ENCODE measurements at regions not wholly inside any gene's neighbourhood (a gene's known extent, or its start where the extent isn't known, plus 50 kb on each side); places are given as distances from the start of the nearest gene placed in this dataset.

DNA sequence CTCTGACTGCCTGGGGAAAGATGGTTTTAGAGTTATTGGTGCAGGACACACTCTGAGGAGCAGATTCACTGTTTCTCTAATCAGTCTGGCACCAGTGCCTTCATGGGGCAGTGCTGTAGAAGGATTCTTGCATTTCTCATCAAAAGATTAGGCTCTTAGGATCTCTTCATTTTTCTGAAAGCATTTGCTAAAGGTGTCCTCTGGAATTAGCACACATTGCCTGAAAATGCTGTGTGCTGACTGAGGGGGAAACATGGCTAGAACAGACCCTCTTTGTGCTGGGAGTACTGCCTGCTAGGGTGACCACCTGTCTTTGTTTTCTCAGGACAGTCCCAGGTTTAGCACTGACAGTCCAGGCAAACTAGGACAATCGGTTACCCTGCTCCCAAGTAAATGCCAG lies 301.0 kb downstream of the PTEN start:
- H3K9me3 ChIP-seq (ENCODE audit: control insufficient read depth, insufficient read depth, low read length) = no peaks in the 10 kb centered on the region
- H3K4me1 ChIP-seq (ENCODE audit: control insufficient read depth, insufficient read depth, low read length) = peaks cover 4% of the 10 kb centered on the region

DNA sequence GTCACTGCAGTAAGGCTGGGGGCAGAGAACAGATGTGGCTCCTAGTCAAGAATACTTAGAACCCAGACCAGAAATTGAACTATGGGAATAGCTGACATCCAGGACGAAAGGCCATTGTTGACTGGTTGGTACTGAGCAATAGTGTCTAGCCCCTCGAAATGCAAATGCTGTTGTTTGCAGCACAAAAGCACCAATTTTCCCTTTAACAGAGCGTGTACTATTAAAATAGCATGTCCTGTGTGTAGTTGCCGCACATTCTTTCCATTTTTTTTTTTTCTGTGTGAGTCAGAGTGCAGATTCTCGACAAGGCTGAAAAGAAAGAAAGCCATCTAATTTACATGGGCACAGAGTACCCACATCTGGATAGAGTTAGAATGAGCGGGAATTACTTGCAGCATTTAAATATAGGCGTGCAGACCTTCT lies 302.4 kb downstream of the PTEN start:
- H3K27ac Mint-ChIP-seq = no peak overlapping the region

More for the DNA sequence above, 301.0 kb downstream of the PTEN start:
- Histone ChIP-seq H3K27me3 (ENCODE audit: control insufficient read depth, insufficient read depth, low read length) (no peaks in the 10 kb centered on the region), H3K4me3 (ENCODE audit: low read length) (no peak overlapping the region), H3K36me3 (ENCODE audit: control insufficient read depth, insufficient read depth, low read length) (no peaks in the 10 kb centered on the region), H3K27ac (ENCODE audit: low read length) (no peak overlapping the region)
- TF ChIP-seq, protein P1, sequence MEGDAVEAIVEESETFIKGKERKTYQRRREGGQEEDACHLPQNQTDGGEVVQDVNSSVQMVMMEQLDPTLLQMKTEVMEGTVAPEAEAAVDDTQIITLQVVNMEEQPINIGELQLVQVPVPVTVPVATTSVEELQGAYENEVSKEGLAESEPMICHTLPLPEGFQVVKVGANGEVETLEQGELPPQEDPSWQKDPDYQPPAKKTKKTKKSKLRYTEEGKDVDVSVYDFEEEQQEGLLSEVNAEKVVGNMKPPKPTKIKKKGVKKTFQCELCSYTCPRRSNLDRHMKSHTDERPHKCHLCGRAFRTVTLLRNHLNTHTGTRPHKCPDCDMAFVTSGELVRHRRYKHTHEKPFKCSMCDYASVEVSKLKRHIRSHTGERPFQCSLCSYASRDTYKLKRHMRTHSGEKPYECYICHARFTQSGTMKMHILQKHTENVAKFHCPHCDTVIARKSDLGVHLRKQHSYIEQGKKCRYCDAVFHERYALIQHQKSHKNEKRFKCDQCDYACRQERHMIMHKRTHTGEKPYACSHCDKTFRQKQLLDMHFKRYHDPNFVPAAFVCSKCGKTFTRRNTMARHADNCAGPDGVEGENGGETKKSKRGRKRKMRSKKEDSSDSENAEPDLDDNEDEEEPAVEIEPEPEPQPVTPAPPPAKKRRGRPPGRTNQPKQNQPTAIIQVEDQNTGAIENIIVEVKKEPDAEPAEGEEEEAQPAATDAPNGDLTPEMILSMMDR (IDR thresholded peaks at IDR 0.05) = no peak
- intact Hi-C loops (cut with micrococcal nuclease) = no loop called here
- ATAC-seq = no peak
- H3K27ac Mint-ChIP-seq = no peak overlapping the region
- WGBS (ENCODE audit: insufficient coverage) = 100% methylated on average over 1 of the region's 1 CpG
- H3K27me3 Mint-ChIP-seq (ENCODE audit: low read depth in 2 of 2) = no peaks in the 10 kb centered on the region
- no peak overlapping the region for H3K4me3 Mint-ChIP-seq
- peaks cover 14 to 15% of the 10 kb centered on the region in 2 donors for H3K4me1 Mint-ChIP-seq
- DNase-seq = no peak
- no peaks in the 10 kb centered on the region for H3K36me3 Mint-ChIP-seq
- H3K9me3 Mint-ChIP-seq = peaks cover 3% of the 10 kb centered on the region in 2 donors

DNA sequence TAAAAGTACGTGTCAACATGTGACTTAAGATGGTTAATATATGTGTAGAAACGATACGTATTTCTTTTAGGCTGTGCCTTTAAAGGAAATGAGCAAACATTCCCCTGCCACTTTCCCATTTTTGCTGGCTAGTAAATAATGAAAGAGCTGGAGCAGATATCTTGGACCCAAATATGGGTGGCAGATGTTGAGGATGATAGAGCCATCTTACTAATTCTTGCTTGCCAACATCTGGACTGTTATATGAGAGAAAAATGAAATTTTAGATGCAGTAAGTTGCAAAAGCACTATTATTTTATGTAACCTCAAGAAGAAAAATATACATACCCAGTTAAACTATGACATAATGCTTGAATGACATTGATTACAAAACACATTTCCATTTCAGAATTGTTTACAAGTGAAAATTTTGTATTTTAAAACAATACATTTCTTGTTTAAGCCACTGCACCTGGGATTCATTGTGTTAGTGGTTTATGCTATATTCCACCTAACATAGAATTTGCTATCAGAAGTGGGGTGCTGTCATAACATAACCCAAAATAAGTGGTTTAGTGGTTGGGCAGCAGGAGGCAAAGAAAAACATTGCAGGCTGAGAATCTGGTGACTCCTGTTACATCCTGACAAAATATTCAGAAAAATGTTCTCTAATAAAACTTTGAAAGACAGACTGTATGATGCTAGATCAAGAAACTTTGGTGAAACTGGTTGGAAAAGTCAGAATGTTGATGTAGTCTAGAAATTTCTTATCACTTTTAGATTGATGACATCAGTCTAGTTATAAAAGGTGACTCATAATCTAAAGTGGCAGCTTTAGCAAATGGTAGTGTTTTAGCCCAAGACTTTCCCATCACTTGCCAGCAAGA lies 305.0 kb downstream of the PTEN start:
- no peaks in the 10 kb centered on the region for H3K4me1 ChIP-seq (ENCODE audit: control insufficient read depth, insufficient read depth, low read length)
- ATAC-seq (no peak), DNase-seq (no peak)
- Mint-ChIP-seq H3K9me3 (peaks cover 3% of the 10 kb centered on the region in 2 donors), H3K36me3 (no peaks in the 10 kb centered on the region), H3K27ac (no peak overlapping the region), H3K4me1 (peaks cover 2 to 7% of the 10 kb centered on the region in 2 donors), H3K4me3 (no peak overlapping the region), H3K27me3 (ENCODE audit: low read depth in 2 of 2) (no peaks in the 10 kb centered on the region)
- no peaks in the 10 kb centered on the region for H3K27me3 ChIP-seq (ENCODE audit: control insufficient read depth, insufficient read depth, low read length)
- H3K27ac ChIP-seq (ENCODE audit: low read length) = no peak overlapping the region
- intact Hi-C loops (cut with micrococcal nuclease) = no loop called here
- TF ChIP-seq, protein P1 (IDR thresholded peaks at IDR 0.05) = no peak
- H3K4me3 ChIP-seq (ENCODE audit: low read length) = no peak overlapping the region
- whole genome bisulfite sequencing (ENCODE audit: insufficient coverage) = 96% methylated on average over 3 of the region's 3 CpGs
- H3K9me3 ChIP-seq (ENCODE audit: control insufficient read depth, insufficient read depth, low read length) = no peaks in the 10 kb centered on the region
- no peaks in the 10 kb centered on the region for H3K36me3 ChIP-seq (ENCODE audit: control insufficient read depth, insufficient read depth, low read length)

More for the DNA sequence above, 302.4 kb downstream of the PTEN start:
- Mint-ChIP-seq H3K36me3 (no peaks in the 10 kb centered on the region), H3K4me3 (no peak overlapping the region), H3K9me3 (peaks cover 3% of the 10 kb centered on the region in 2 donors), H3K27me3 (ENCODE audit: low read depth in 2 of 2) (no peaks in the 10 kb centered on the region), H3K4me1 (peaks cover 15 to 19% of the 10 kb centered on the region in 2 donors)
- intact Hi-C loops (cut with micrococcal nuclease) = no loop called here
- no peaks in the 10 kb centered on the region for H3K36me3 ChIP-seq (ENCODE audit: control insufficient read depth, insufficient read depth, low read length)
- TF ChIP-seq, protein P1 (IDR thresholded peaks at IDR 0.05) = no peak
- H3K27ac ChIP-seq (ENCODE audit: low read length) = no peak overlapping the region
- 92% methylated on average over 6 of the region's 7 CpGs for WGBS (ENCODE audit: insufficient coverage)
- no peak overlapping the region for H3K4me3 ChIP-seq (ENCODE audit: low read length)
- H3K9me3 ChIP-seq (ENCODE audit: control insufficient read depth, insufficient read depth, low read length) = no peaks in the 10 kb centered on the region
- ATAC-seq = no peak
- no peaks in the 10 kb centered on the region for H3K27me3 ChIP-seq (ENCODE audit: control insufficient read depth, insufficient read depth, low read length)
- DNase-seq = no peak
- H3K4me1 ChIP-seq (ENCODE audit: control insufficient read depth, insufficient read depth, low read length) = peaks cover 4% of the 10 kb centered on the region

DNA sequence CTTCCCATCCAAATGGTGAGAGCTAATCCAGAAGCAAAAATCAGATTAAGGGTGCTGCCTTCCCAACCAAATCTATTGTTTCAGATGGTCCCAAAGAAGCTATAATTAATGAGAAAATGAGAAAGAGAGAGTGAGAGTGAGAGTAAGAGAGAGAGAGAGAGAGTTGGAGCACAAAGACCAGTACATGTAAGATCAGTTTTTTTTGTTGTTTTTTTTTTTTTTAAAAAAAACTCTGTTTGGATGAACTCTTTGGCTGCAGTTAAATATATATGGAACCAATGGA lies 305.6 kb downstream of the PTEN start:
- Mint-ChIP-seq H3K27me3 (ENCODE audit: low read depth in 2 of 2) (no peaks in the 10 kb centered on the region), H3K27ac (no peak overlapping the region), H3K36me3 (no peaks in the 10 kb centered on the region), H3K4me1 (peaks cover 0 to 5% of the 10 kb centered on the region in 2 donors), H3K4me3 (no peak overlapping the region), H3K9me3 (peaks cover 3% of the 10 kb centered on the region in 2 donors)
- ATAC-seq (no peak), DNase-seq (no peak)
- Histone ChIP-seq H3K9me3 (ENCODE audit: control insufficient read depth, insufficient read depth, low read length) (no peaks in the 10 kb centered on the region), H3K27me3 (ENCODE audit: control insufficient read depth, insufficient read depth, low read length) (no peaks in the 10 kb centered on the region), H3K4me1 (ENCODE audit: control insufficient read depth, insufficient read depth, low read length) (no peaks in the 10 kb centered on the region), H3K36me3 (ENCODE audit: control insufficient read depth, insufficient read depth, low read length) (no peaks in the 10 kb centered on the region), H3K27ac (ENCODE audit: low read length) (no peak overlapping the region), H3K4me3 (ENCODE audit: low read length) (no peak overlapping the region)
- TF ChIP-seq, protein P1 (IDR thresholded peaks at IDR 0.05) = no peak
- intact Hi-C loops (cut with micrococcal nuclease) = no loop called here

Measured in natural killer cell (primary cell).